ENCODE measurements at regions not wholly inside any gene's neighbourhood (a gene's known extent, or its start where the extent isn't known, plus 50 kb on each side); places are given as distances from the start of the nearest gene placed in this dataset.

GRCh38 chr9:18061856-18062255, 412.1 kb upstream of the ADAMTSL1 start:
- TF ChIP-seq CTCF (IDR thresholded peaks at IDR 0.05) (no peak), POLR2A (IDR thresholded peaks at IDR 0.05) (no peak), EP300 (IDR thresholded peaks at IDR 0.05) (no peak)

Data from tibial nerve (tissue), 4 donors.